ENCODE measurements at regions not wholly inside any gene's neighbourhood (a gene's known extent, or its start where the extent isn't known, plus 50 kb on each side); places are given as distances from the start of the nearest gene placed in this dataset.

DNA sequence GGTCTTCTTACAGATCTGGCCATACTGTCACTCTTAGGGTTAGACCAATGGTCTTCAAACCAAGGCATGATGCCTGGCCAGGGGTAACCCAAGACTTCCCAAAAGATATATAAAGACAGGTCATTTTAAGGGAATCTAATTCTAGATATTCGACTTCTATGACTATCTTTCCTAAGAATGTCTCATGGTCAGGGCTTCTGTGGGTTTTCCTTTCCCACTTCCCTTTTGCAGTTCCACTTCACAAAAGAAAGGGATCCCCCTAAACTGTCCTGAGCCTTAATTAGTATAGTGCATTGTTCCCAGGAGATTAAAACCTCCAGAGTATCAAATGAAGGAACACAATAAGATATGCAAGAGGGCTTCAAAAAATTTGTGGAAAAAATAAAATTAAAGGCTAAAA, 223.6 kb upstream of the SIX2 start:
- H3K4me1 ChIP-seq (ENCODE audit: insufficient read depth): no peaks in the 10 kb centered on the region
- intact Hi-C loops (cut with DNase I): no loop called here
- 78 to 88% (median 78%) methylated on average over 1 of the region's 1 CpG for WGBS, 3 donors

DNA sequence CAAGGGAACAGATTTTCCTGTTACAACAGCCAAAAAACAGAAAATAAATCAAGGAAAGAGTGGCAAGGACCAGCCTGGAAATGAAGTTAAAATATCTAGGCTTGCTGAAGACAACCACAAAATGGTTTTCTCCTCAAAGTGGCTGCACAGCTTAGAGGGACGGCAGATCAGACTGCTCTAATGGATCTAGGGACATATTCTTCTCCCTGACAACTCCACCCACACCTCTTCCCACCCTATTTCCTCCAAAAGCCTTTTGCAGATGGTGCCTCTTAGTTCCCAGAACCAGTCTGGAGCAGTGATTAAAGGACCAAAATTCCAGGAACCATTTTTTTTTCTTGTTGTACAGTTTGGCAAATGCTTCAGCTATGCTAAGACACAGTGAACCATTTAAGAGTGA, 220.2 kb upstream of the SIX2 start:
- no peak for TF ChIP-seq POLR2A (IDR thresholded peaks at IDR 0.05)
- no peak for TF ChIP-seq EP300 (IDR thresholded peaks at IDR 0.05)
- TF ChIP-seq, protein P1, sequence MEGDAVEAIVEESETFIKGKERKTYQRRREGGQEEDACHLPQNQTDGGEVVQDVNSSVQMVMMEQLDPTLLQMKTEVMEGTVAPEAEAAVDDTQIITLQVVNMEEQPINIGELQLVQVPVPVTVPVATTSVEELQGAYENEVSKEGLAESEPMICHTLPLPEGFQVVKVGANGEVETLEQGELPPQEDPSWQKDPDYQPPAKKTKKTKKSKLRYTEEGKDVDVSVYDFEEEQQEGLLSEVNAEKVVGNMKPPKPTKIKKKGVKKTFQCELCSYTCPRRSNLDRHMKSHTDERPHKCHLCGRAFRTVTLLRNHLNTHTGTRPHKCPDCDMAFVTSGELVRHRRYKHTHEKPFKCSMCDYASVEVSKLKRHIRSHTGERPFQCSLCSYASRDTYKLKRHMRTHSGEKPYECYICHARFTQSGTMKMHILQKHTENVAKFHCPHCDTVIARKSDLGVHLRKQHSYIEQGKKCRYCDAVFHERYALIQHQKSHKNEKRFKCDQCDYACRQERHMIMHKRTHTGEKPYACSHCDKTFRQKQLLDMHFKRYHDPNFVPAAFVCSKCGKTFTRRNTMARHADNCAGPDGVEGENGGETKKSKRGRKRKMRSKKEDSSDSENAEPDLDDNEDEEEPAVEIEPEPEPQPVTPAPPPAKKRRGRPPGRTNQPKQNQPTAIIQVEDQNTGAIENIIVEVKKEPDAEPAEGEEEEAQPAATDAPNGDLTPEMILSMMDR (IDR thresholded peaks at IDR 0.05): no peak
- Histone ChIP-seq H3K27ac (no peak overlapping the region), H3K27me3 (no peaks in the 10 kb centered on the region), H3K9me3 (no peaks in the 10 kb centered on the region), H3K4me1 (ENCODE audit: insufficient read depth) (peaks cover 2% of the 10 kb centered on the region), H3K4me3 (no peak overlapping the region), H3K36me3 (no peaks in the 10 kb centered on the region)
- 21 to 67% (median 37%) methylated on average over 1 of the region's 1 CpG for WGBS, 3 donors
- intact Hi-C loops (cut with DNase I): no loop called here
- no peak for DNase-seq

More for the DNA sequence above, 223.6 kb upstream of the SIX2 start:
- DNase-seq: no peak
- Histone ChIP-seq H3K9me3 (no peaks in the 10 kb centered on the region), H3K27ac (no peak overlapping the region), H3K4me3 (no peak overlapping the region), H3K27me3 (no peaks in the 10 kb centered on the region), H3K36me3 (no peaks in the 10 kb centered on the region)
- TF ChIP-seq EP300 (IDR thresholded peaks at IDR 0.05) (no peak), POLR2A (IDR thresholded peaks at IDR 0.05) (no peak)
- TF ChIP-seq, protein P1 (IDR thresholded peaks at IDR 0.05): no peak

DNA sequence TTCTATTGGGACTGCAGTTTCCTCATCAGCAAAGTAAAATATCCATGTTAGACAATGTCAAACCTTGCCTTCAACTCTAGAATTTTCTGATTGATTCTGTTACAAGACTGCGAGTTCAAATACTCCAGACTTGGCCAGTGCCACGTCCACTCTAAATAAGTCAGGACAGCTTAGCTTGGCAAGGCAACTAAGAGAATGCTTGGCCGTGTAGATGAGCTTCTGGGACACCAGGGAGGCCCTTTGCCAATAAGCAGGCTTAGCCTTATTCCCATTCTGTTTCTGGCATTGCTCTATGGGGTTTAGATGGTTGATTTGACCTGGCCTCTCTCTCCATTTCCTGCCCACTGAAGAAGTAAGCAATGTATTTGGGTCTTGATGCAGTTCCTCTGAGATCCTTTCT, 218.1 kb upstream of the SIX2 start:
- TF ChIP-seq POLR2A (IDR thresholded peaks at IDR 0.05): no peak
- TF ChIP-seq, protein P1 (IDR thresholded peaks at IDR 0.05): no peak
- no peak for TF ChIP-seq EP300 (IDR thresholded peaks at IDR 0.05)
- intact Hi-C loops (cut with DNase I): no loop called here
- no peak overlapping the region for H3K27ac ChIP-seq
- H3K4me3 ChIP-seq: no peak overlapping the region
- H3K27me3 ChIP-seq: no peaks in the 10 kb centered on the region
- no peaks in the 10 kb centered on the region for H3K9me3 ChIP-seq
- 80 to 90% (median 83%) methylated on average over 3 of the region's 3 CpGs for WGBS, 3 donors
- no peak for DNase-seq
- H3K36me3 ChIP-seq: no peaks in the 10 kb centered on the region
- H3K4me1 ChIP-seq (ENCODE audit: insufficient read depth): peaks cover 3% of the 10 kb centered on the region

DNA sequence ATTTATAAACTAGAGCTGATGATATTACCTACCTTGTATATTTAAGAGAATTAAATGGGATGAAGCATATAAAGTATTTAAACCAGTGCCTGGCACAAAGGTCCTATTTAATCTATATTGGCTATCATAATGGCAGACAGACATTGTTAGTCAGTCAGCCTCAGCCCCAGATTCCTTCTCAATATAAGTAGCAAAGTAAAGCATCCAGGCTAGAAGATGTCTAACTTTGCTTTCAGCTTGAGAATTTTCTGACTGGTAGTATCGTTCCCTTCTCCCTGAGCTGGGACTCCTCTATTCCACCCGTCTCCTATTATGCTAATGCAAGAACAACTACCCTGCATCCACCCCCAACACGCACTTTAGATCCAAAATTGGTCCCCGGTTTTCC, 215.7 kb upstream of the SIX2 start:
- DNase-seq: no peak
- no peaks in the 10 kb centered on the region for H3K36me3 ChIP-seq
- H3K4me3 ChIP-seq: no peak overlapping the region
- H3K27ac ChIP-seq: no peak overlapping the region
- TF ChIP-seq, protein P1 (IDR thresholded peaks at IDR 0.05): no peak
- no peak for TF ChIP-seq EP300 (IDR thresholded peaks at IDR 0.05)
- no peak for TF ChIP-seq POLR2A (IDR thresholded peaks at IDR 0.05)
- no peaks in the 10 kb centered on the region for H3K9me3 ChIP-seq
- peaks cover 3% of the 10 kb centered on the region for H3K4me1 ChIP-seq (ENCODE audit: insufficient read depth)
- no peaks in the 10 kb centered on the region for H3K27me3 ChIP-seq
- whole genome bisulfite sequencing, 3 donors: 78 to 91% (median 85%) methylated on average over 4 of the region's 4 CpGs
- intact Hi-C loops (cut with DNase I): no loop called here

Measured in ovary (tissue), 7 donors.